GM21786 (cell line): ENCODE measurements at regions not wholly inside any gene's neighbourhood (a gene's known extent, or its start where the extent isn't known, plus 50 kb on each side); places are given as distances from the start of the nearest gene placed in this dataset.

Experiments
- ATAC-seq: cut with Tn5 transposase; IDR thresholded peaks from one replicate; pipeline ENCODE4 v1.9.1; 2021; ENCODE audit not compliant: unreplicated experiment

DNA sequence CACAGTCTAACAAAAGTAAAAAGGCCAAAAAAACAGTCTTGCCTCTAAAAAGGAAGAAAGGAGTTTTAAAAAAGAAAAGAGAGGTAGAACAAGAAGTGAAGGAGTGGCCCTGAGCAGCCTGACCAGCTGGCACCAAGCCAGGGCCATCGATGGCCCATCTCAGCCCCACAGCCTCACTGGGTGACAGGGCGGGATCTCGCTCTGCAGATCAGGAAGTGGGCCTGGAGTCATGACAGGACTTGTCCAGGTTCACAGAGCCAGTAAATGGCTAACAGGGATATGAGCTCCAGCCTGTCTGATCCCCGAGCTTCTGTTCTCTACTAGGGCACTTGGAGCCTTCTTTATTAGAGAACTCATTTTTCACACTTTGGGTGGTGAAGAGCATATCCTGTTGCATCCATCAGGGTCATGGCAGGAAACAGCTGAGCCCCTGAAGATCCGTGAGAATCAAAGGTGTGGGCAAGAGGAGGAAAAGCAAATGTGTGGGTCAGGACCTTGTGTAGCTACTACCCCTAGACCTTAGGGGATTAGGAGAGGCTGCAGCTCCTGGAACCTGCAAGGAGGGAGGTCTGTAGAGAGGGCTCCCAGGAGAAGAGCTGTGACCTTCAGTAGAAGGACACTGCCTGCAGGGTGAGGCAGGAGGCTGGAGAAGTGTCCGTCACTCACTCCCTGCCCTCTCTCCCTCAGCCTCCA is 299.0 kb upstream of the MSX2 start:
- ATAC-seq: no peak

- ATAC-seq: no peak
Observed at GRCh38 chr5:174425964-174426290, 298.5 kb upstream of the MSX2 start.

DNA sequence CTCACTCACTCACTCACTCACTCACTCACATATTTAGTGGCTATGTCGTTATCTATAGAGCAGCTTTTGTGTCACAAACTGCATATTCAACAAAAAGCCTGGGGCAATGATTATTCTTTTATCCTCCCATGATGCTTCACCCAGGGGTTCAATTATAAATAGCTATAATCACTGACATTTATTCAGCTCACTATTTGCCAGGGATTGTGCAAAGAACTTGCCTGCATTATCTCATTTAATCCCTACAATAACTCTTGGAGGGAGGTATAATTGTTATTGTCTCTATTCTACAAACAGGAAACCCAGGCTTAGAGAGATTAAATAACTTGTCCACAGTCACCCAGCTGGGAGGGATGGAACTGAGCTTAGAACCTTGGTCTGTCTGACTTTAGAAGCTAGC is 298.0 kb upstream of the MSX2 start:
- no peak for ATAC-seq

DNA sequence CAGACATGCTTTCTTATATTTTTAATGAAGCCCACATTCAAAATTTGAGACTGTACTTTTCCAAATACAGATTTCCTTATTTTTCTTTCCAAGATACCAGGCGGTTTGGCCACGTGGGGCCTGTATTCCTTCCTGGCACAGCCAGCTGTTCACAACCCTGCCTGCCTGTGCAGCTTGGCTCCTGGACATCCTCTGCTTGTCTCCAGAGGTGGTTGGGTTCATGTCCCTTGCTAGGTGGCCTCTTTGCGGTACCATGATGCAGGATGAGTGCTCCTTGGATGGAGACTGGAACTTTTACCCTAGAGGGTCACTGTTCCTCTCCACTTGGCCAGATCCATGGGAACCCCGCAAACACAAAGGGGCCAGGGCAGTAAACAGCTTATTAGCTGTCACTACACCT is 297.5 kb upstream of the MSX2 start:
- ATAC-seq: no peak

DNA sequence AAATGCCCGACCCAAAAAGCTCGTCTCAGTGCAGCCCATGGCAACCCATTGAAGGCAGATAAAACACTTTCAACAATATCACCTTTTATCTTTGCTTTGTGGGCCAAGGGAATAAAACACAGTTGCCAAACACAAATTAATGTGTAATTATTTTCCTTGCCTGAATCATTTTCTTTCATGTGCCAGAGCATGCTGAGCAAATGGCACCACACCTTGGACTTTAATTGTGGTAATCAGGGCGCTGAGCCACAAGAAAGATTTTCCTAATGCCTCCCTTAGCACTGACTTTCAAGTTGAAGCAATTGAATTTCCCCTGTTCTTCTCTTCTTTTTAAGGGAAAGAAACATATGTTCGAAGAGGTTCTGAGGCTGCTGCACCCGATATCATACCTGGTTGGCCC is 297.1 kb upstream of the MSX2 start:
- no peak for ATAC-seq

- ATAC-seq: no peak
Observed at GRCh38 chr5:174428895-174429294, 295.5 kb upstream of the MSX2 start.

DNA sequence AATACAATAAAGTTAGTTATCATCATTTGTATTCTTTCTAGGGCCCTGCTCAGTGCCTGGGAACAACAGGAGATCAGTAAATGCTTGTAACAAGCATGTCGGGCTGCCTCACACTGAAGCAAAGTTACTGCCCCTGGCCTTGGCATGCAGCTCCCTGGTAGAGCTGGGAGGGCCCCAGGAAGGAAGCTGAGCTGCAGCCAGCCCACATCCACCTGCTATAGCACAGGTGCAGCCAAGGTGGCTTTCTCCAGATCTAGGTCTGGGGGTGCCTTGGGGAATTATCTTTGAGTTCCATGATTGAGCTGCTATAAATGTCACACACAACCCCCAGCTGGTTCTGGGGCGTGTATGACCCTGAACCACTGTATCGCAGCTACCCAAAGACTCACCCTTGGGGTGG is 293.4 kb upstream of the MSX2 start:
- ATAC-seq: no peak

GRCh38 chr5:174431504-174431903 is 292.9 kb upstream of the MSX2 start:
- ATAC-seq: no peak

- ATAC-seq: no peak
Observed at GRCh38 chr5:174433098-174433497, 291.3 kb upstream of the MSX2 start.

- no peak for ATAC-seq
Observed at GRCh38 chr5:174436750-174437149, 287.6 kb upstream of the MSX2 start.

DNA sequence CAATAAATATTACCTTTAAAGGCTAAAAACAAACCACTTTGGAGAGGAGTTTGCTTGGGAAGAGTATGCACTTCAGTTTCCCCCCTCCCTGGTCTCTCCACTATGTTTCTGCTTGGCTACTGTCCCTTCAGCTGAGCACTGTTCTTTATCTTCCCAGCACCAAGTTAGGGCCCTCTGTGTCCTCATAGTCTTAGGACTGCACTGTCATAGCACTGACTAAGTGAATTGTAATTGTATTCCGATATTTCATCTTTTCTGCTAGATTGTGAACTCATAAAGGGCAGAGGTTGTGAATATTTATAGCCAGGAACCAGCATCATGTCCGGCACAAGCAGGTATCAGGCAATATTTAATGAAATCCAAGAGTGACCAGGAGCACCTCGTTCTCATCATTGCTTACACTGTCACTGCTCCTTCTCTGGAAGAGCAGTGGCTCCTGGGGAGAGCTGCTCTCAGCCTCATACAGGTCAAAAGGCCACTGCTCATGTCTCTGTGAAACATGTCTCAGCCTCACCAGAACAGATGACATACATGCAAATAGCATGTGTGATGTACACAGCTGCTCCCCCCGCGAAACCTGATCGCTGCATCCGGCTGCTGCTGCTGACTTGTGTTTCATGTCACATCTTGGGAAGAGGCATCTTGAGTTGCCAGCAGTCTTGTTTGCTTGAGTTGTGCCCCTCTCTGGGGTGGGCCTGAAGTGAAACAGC is 279.7 kb upstream of the MSX2 start:
- no peak for ATAC-seq

- ATAC-seq: no peak
Observed at GRCh38 chr5:174446446-174446845, 277.9 kb upstream of the MSX2 start.

DNA sequence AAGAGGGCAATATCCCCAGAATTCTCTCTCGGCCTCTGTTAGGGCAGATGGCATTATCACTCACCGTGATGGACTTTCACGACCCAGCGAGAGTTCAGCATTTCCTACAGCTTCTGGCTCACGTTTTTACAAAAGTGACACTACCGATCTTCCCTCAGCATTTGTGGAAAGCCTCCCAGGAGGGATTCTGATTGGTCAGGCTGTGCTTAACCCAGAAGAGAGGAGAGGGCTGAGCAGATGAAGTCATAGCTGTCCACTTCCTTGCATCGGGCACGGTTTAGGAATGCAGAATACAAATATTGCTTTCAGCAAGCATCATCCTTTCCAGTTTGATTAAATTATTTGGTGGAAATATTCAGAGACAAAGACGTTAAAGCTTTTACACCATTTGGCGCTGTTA is 277.4 kb upstream of the MSX2 start:
- no peak for ATAC-seq

- no peak for ATAC-seq
Observed at GRCh38 chr5:174448041-174448440, 276.3 kb upstream of the MSX2 start.

GRCh38 chr5:174448662-174449061 is 275.7 kb upstream of the MSX2 start:
- no peak for ATAC-seq

DNA sequence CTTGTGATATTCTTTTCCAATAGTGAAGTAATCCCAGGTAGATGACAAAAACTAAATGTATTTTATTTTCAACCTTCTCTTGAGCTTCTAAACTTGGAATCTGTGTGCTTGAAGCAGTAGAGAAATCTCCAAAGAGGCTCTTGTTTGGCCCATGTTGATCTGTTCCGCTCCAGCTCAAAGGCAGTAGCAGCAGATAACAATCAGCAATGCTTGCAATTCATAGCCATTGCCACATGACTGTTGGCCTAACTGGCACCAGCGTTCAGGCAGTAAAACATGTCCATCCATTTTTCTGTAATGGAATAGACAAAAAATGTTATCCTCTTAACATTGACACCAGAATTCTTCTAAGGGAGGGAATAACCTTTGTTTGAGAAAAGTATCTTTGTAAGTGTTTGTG is 270.7 kb upstream of the MSX2 start:
- ATAC-seq: no peak

GRCh38 chr5:174454464-174454863 is 269.9 kb upstream of the MSX2 start:
- ATAC-seq: no peak

DNA sequence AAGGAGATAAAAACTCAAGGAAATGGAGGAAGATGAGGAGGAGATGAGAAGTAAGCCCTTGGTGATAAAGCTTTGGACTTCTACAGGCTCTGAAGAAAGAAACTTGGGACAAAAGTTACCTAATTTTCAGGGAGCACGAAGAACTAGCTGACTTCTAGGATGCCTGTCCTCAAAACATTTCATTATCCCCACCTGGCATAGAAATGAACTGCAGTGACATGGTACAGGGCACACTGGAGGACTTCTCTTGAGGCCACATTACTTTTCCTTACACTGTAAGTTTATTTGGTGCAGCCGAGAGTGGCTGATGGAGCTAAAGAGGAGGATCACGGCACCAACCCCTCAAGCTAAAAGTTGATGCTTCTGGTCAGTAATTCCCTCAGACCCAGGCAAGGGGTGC is 269.5 kb upstream of the MSX2 start:
- no peak for ATAC-seq

GRCh38 chr5:174455301-174455700 is 269.1 kb upstream of the MSX2 start:
- no peak for ATAC-seq

- ATAC-seq: no peak
Observed at GRCh38 chr5:174457141-174457678, 267.2 kb upstream of the MSX2 start.

DNA sequence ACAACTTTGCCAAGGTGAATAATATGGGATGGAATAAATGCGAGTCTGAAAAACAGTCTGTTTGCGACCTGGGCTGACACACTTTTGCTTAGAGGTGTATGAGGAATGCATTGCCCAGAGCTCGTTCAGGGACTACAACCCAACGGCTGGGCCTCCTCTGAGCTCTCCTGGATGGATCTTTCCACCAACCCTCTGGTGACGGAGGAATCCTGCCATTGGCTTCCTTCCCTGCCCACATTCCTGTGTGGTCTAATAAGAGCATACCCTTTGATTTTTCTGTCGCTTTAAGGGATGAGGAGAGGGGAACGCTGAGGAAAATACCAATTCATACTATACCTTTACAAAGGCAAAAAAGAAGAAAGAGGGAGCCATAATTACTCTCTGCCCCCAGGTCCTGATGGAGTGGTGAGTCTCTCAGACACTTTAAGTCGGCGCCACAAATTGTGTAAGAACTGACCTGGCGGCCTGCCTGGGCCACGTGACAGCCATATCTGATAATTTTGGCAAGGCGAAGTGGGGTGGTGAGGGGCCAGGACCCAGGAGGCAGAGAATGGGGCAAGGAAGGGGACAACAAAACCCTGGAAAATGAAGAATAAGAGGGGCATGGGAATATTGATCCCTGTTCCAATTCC is 265.2 kb upstream of the MSX2 start:
- no peak for ATAC-seq

- no peak for ATAC-seq
Observed at GRCh38 chr5:174459832-174460448, 264.4 kb upstream of the MSX2 start.
